Activated CD4-positive, alpha-beta T cell treated with anti-CD3 and anti-CD28 coated beads, Interleukin-2, amount 50 U/mL, for 1 hour (primary cell): ENCODE measurements at regions not wholly inside any gene's neighbourhood (a gene's known extent, or its start where the extent isn't known, plus 50 kb on each side); places are given as distances from the start of the nearest gene placed in this dataset.

Experiments used
- DNase-seq: peaks from one replicate; pipeline ENCODE4 v3.0.0-alpha.2; 2020

DNA sequence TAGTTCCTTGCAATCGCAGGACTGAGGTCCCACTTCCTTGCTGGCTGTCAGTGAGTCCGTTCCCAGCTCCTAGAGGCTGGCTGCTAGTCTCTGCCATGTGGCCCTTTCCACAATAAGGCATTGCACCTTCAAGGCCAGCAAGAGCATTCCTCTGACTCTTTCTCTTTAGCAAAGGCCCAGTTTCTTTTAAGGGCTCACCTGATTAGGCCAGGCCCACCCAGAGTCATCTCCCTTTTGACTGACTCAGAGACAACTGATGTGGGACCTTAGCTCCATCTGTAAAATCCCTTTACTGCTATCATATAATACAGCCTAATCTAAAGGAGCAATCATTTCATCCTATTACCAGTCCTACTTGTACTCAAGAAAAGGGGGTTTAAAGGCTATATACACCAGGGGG lies 278.2 kb downstream of the SLC4A3 start:
- DNase-seq = no peak

GRCh38 chr2:219906114-219907010 lies 278.9 kb downstream of the SLC4A3 start:
- no peak for DNase-seq

- DNase-seq = no peak
Observed at GRCh38 chr2:219907011-219907365, 279.6 kb downstream of the SLC4A3 start.

- DNase-seq = no peak
Observed at GRCh38 chr2:219908538-219908937, 281.1 kb downstream of the SLC4A3 start.

- DNase-seq = no peak
Observed at GRCh38 chr2:219911541-219911940, 284.1 kb downstream of the SLC4A3 start.

GRCh38 chr2:219912491-219912921 lies 285.1 kb downstream of the SLC4A3 start:
- no peak for DNase-seq

DNA sequence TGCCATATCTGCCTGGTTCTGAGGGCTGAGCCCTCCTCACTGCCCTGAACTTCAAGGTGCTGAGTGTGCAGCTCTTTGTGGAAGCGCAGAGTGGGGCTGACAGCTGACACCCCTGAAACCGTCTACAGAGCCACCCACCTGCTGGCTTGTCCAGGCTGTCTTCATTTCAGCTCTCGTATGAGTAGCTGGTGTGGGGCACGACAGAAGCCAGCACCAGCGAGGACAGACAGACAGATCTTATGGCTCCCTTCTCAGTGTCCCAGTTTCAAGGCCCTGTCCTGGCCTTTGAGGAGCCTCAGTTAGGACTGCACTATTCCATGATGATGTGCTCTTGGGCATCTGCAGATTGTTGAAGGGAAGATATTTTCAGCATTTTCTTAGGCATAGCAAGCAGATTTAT lies 287.1 kb downstream of the SLC4A3 start:
- no peak for DNase-seq

DNA sequence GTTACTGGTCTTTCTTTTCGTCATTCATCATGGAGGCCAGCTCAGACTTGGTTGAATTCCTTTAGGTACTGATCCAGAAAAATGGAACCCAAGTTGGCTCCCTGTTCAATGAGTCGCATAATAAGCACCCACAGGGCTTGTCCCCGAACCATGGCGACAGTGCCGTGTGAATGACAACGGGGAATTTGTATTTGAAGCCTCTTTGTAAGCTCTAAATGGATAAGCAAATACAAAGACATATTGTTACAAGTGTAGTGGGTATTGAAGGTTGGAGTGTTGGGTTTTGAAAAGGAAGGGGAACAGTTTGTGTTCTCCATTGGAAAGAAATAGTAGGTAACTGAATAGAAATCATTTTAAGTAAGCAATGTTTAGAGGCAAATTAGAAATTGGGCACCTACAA lies 288.9 kb downstream of the SLC4A3 start:
- DNase-seq = no peak

- DNase-seq = no peak
Observed at GRCh38 chr2:219916726-219917440, 289.5 kb downstream of the SLC4A3 start.

- no peak for DNase-seq
Observed at GRCh38 chr2:219918254-219918653, 290.8 kb downstream of the SLC4A3 start.

- no peak for DNase-seq
Observed at GRCh38 chr2:219918944-219919343, 291.5 kb downstream of the SLC4A3 start.

GRCh38 chr2:219919506-219919905 lies 292.1 kb downstream of the SLC4A3 start:
- no peak for DNase-seq

GRCh38 chr2:219929835-219930234 lies 302.4 kb downstream of the SLC4A3 start:
- DNase-seq = no peak

DNA sequence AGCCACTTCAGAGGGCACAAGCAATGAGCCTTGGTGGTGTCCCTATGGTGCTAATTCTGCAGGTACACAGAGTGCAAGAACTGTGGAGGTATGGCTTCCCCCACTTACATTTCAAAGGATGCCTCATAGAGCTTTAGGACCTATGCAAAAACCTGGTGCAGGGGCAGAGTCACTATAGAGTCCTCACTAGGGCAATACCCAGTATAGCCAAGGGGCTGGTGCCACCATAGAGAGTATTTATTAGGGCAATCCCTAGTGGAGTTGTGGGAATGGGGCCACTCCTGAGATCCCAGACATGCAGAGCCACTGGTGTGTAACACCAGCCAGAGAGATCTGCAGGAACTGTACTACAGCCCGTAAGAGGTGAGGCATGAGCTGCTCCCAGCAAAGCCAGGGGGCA lies 312.2 kb downstream of the SLC4A3 start:
- no peak for DNase-seq

GRCh38 chr2:219944866-219945265 lies 317.4 kb downstream of the SLC4A3 start:
- no peak for DNase-seq

- no peak for DNase-seq
Observed at GRCh38 chr2:219946021-219946420, 318.6 kb downstream of the SLC4A3 start.

DNA sequence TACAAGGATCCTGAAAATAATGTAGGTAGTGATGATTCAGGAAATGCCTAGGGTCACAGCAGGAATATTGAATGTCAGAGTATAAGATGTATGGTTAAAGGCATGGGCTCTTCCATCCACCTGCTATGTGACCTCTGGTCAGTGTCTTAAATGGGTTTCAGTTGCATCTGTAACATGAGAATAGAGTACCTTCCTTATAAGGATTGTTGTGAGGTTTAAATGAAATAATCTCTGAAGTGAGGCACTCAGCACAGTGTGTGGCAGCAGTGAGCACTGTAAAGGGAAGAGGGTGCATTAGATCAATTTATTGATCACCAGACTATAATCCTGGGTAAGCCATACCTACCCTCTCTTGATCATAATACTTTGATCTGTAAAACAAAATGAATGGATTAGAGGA lies 319.1 kb downstream of the SLC4A3 start:
- no peak for DNase-seq

DNA sequence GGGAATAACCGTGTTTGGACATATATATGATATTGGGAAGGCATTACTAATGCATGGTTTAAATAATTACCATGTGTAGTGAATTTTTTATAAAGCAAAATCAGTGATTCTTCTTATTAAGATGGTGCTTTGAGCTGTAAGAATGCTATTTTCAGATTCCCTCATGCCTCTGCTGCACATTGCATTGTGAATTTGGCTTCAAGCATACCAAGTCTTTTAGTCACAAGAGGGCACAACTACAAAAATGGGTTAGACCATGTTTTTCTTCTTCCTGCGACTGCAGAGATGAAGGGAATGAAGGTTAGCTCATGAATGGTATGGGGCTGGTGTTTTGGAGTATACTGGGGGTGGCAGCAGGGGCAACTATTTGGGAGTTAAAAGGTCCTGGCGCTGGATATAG lies 320.1 kb downstream of the SLC4A3 start:
- DNase-seq = no peak

GRCh38 chr2:219949053-219949452 lies 321.6 kb downstream of the SLC4A3 start:
- DNase-seq = no peak

GRCh38 chr2:219951099-219951498 lies 323.7 kb downstream of the SLC4A3 start:
- DNase-seq = no peak

DNA sequence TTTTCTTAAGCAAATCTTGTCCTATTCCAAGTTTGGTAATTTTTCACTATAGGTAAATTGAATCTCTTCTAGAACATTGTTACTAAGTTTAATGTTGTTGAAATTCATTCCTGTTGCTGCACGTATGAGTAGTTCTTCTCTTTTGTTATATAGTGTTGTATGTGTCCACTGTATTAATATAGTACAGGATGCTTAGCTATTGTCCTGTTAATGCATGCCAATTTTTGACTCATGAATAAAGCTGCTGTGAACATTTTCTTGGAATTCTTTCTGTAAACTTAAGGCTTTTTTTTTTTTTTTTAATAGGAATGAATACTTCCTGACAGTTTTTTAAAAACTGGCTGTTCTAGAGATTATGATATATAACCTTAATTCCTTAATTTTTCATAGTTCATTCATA lies 326.9 kb downstream of the SLC4A3 start:
- no peak for DNase-seq

DNA sequence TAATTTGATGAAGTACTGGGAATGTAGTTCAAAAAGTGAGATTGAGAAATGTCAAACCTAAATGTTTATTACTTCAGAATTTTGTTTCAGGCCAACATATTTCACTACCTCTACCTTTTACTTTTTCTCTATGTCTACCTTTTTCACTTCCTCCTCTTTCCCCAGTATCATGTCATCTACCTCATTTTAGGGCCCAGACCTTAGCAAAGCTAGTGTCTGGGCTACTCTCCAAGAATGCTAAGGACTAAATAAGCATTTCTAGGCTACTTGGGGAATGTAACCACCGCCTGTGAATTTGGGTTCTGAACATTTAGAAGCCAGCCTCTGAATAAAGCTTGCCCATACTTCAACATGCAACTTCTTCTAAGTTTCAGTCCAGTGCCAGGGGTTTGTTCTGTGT lies 330.4 kb downstream of the SLC4A3 start:
- DNase-seq = no peak

DNA sequence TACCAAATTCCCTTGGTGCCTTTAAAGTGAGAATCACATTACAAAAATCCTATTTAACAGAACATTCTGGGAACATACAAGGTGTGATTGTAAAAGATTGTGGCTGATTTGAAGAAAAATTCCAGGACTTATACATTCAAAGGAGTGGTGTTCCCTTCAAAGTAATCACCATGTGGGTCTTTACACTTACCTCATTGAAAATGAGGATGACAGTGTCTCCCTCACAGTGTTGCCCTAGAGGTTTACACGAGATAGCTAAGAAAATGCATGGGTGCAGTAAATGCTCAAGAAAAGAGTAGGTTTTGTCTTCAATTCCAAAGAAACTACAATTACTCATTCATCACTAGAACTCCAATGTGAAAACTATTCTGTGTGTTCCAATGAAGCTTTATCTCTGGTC lies 331.5 kb downstream of the SLC4A3 start:
- DNase-seq = no peak

DNA sequence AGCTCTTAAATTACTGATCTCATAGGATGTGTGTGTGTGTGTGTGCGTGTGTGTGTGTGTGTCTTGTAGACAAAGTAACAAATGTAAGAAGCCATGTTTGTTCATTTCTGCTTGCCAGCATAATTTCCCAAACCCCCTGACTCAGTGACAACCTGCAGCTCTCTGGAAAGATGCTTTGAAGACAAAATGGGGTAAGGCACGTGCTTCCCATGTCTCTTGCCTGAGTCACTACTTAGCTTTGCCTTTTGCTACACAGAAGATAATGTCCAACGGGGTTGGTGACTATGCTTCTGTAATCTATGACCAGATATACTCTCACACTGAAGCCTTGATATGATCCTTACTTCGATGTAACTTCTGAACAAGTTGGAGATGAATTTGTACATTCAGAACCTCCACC lies 332.0 kb downstream of the SLC4A3 start:
- DNase-seq = no peak
